HG03135 (cell line): ENCODE measurements at regions not wholly inside any gene's neighbourhood (a gene's known extent, or its start where the extent isn't known, plus 50 kb on each side); places are given as distances from the start of the nearest gene placed in this dataset.
"Not testable (repeated sequence)": the region's sequence is repeated elsewhere in the genome, so short reads cannot be mapped to it uniquely, and the experiment has no call there.

Source experiments
- ATAC-seq: cut with Tn5 transposase; IDR thresholded peaks from one replicate; pipeline ENCODE4 v1.9.1; 2021; ENCODE audit warnings: mild to moderate bottlenecking, moderate library complexity; ENCODE audit not compliant: unreplicated experiment

GRCh38 chr1:222416001-222416791 lies 131.7 kb downstream of the HHIPL2 start:
- ATAC-seq, result no peak

GRCh38 chr1:222415441-222415840 lies 132.5 kb downstream of the HHIPL2 start:
- no peak for ATAC-seq

- ATAC-seq, result no peak
Measured at GRCh38 chr1:222413991-222414549, 133.8 kb downstream of the HHIPL2 start.

- no peak for ATAC-seq
Measured at GRCh38 chr1:222413436-222413835, 134.5 kb downstream of the HHIPL2 start.

GRCh38 chr1:222404710-222405109 lies 143.2 kb downstream of the HHIPL2 start:
- no peak for ATAC-seq

GRCh38 chr1:222399197-222399596 lies 148.7 kb downstream of the HHIPL2 start:
- no peak for ATAC-seq

GRCh38 chr1:222394224-222394623 lies 153.7 kb downstream of the HHIPL2 start:
- ATAC-seq, result no peak

GRCh38 chr1:222392556-222392955 lies 155.3 kb downstream of the HHIPL2 start:
- no peak for ATAC-seq

- ATAC-seq, result no peak
Measured at GRCh38 chr1:222390181-222390580, 157.7 kb downstream of the HHIPL2 start.

- no peak for ATAC-seq
Measured at GRCh38 chr1:222387007-222387814, 160.7 kb downstream of the HHIPL2 start.

GRCh38 chr1:222385955-222386354 lies 161.9 kb downstream of the HHIPL2 start:
- ATAC-seq, result no peak

- no peak for ATAC-seq
Measured at GRCh38 chr1:222385262-222385661, 162.6 kb downstream of the HHIPL2 start.

- no peak for ATAC-seq
Measured at GRCh38 chr1:222384531-222384930, 163.4 kb downstream of the HHIPL2 start.

- no peak for ATAC-seq
Measured at GRCh38 chr1:222382171-222382570, 165.7 kb downstream of the HHIPL2 start.

GRCh38 chr1:222377428-222378088 lies 170.3 kb downstream of the HHIPL2 start:
- no peak for ATAC-seq

GRCh38 chr1:222376791-222377190 lies 171.1 kb downstream of the HHIPL2 start:
- not testable (repeated sequence) for ATAC-seq

GRCh38 chr1:222375701-222376100 lies 172.2 kb downstream of the HHIPL2 start:
- ATAC-seq, result no peak

- no peak for ATAC-seq
Measured at GRCh38 chr1:222373831-222374602, 173.9 kb downstream of the HHIPL2 start.

GRCh38 chr1:222373216-222373615 lies 174.7 kb downstream of the HHIPL2 start:
- ATAC-seq, result no peak

- ATAC-seq, result no peak
Measured at GRCh38 chr1:222372221-222372620, 175.7 kb downstream of the HHIPL2 start.
